ENCODE measurements at regions not wholly inside any gene's neighbourhood (a gene's known extent, or its start where the extent isn't known, plus 50 kb on each side); places are given as distances from the start of the nearest gene placed in this dataset.

- TF ChIP-seq POLR2AphosphoS5 (IDR thresholded peaks at IDR 0.05; ENCODE audit: borderline replicate concordance, low read depth, low read length), result no peak
- no peak for TF ChIP-seq EZH2 (IDR thresholded peaks at IDR 0.05)
- no peak for TF ChIP-seq FOXP2 (optimal IDR thresholded peaks at IDR 0.05; ENCODE audit: control extremely low read depth, extremely low read length, insufficient read depth)
These were observed 313.5 kb downstream of the TLE4 start for GRCh38 chr9:79885093-79885857.
